Testis (tissue), 2 donors: ENCODE measurements at regions not wholly inside any gene's neighbourhood (a gene's known extent, or its start where the extent isn't known, plus 50 kb on each side); places are given as distances from the start of the nearest gene placed in this dataset.

ENCODE experiments used
- DNase-seq: peaks from one replicate; pipeline ENCODE4 v3.0.0-alpha.2; 2019
- H3K27ac ChIP-seq, 2 donors: fragments of 200-600 bp; sonication (generic); one replicate each; pipeline ENCODE4 v1.5.1; 2019
- H3K27me3 ChIP-seq: fragments of 200-600 bp; sonication (generic); one replicate; pipeline ENCODE4 v1.5.1; 2019
- H3K36me3 ChIP-seq: fragments of 200-600 bp; sonication (generic); one replicate; pipeline ENCODE4 v1.5.1; 2017; ENCODE audit warnings: low read depth; ENCODE audit errors: missing control alignments
- H3K4me1 ChIP-seq: fragments of 200-600 bp; sonication (generic); one replicate; pipeline ENCODE4 v1.5.1; 2019
- H3K4me3 ChIP-seq, 2 donors: fragments of 200-600 bp; sonication (generic); one replicate each; pipeline ENCODE4 v1.5.1; 2017 to 2019
- H3K9me3 ChIP-seq: fragments of 200-600 bp; sonication (generic); one replicate; pipeline ENCODE4 v1.5.1; 2017
- POLR2A ChIP-seq: fragments of 450-650 bp; IDR thresholded peaks from one replicate; pipeline ENCODE4 v1.6.1; 2017; ENCODE audit warnings: antibody characterized with exemption, mild to moderate bottlenecking, moderate library complexity
- WGBS, 2 donors: methylation state at CpG; one replicate each; pipeline ENCODE4 v1.1.5; 2018; 5-methylcytosine and 5-hydroxymethylcytosine counted together
- intact Hi-C: fragments of 100-400 bp; cut with DNase I; formaldehyde crosslinking; loops from one replicate; pipeline ENCODE4 v1.15.1; 2023; ENCODE audit warnings: low total_unique reads
- TF ChIP-seq, protein P1 (sequence below), 3 experiments: fragments of 450-650 bp in 2 of 3; fragments of 200-600 bp in 1 of 3; sonication (generic) in 1 of 3; IDR thresholded peaks; one replicate each; pipeline ENCODE4 v1.5.1; 2016 to 2019; ENCODE audit warnings: antibody characterized with exemption in 3 of 3, mild to moderate bottlenecking in 2 of 3, moderate library complexity in 1 of 3

- Histone ChIP-seq H3K9me3 (no peaks in the 10 kb centered on the region), H3K4me3 (no peak overlapping the region), H3K36me3 (no peaks in the 10 kb centered on the region), H3K4me1 (no peaks in the 10 kb centered on the region), H3K27ac (no peak overlapping the region), H3K27me3 (no peaks in the 10 kb centered on the region)
- TF ChIP-seq POLR2A: no peak
- TF ChIP-seq, protein P1, sequence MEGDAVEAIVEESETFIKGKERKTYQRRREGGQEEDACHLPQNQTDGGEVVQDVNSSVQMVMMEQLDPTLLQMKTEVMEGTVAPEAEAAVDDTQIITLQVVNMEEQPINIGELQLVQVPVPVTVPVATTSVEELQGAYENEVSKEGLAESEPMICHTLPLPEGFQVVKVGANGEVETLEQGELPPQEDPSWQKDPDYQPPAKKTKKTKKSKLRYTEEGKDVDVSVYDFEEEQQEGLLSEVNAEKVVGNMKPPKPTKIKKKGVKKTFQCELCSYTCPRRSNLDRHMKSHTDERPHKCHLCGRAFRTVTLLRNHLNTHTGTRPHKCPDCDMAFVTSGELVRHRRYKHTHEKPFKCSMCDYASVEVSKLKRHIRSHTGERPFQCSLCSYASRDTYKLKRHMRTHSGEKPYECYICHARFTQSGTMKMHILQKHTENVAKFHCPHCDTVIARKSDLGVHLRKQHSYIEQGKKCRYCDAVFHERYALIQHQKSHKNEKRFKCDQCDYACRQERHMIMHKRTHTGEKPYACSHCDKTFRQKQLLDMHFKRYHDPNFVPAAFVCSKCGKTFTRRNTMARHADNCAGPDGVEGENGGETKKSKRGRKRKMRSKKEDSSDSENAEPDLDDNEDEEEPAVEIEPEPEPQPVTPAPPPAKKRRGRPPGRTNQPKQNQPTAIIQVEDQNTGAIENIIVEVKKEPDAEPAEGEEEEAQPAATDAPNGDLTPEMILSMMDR (IDR thresholded peaks at IDR 0.05): no peak
- WGBS, 2 donors: 92 to 94% methylated on average over 2 of the region's 2 CpGs
- no peak for DNase-seq
- intact Hi-C loops: no loop called here
Measured at GRCh38 chr1:216823731-216824130, 100.5 kb upstream of the ESRRG start.

- H3K4me1 ChIP-seq: no peaks in the 10 kb centered on the region
- H3K9me3 ChIP-seq: no peaks in the 10 kb centered on the region
- no peak overlapping the region for H3K27ac ChIP-seq
- no peaks in the 10 kb centered on the region for H3K27me3 ChIP-seq
- no peak for TF ChIP-seq POLR2A
- TF ChIP-seq, protein P1 (IDR thresholded peaks at IDR 0.05): no peak
- intact Hi-C loops: no loop called here
- no peak overlapping the region for H3K4me3 ChIP-seq
- H3K36me3 ChIP-seq: no peaks in the 10 kb centered on the region
- DNase-seq: no peak
Measured at GRCh38 chr1:216822480-216822879, 99.3 kb upstream of the ESRRG start.

DNA sequence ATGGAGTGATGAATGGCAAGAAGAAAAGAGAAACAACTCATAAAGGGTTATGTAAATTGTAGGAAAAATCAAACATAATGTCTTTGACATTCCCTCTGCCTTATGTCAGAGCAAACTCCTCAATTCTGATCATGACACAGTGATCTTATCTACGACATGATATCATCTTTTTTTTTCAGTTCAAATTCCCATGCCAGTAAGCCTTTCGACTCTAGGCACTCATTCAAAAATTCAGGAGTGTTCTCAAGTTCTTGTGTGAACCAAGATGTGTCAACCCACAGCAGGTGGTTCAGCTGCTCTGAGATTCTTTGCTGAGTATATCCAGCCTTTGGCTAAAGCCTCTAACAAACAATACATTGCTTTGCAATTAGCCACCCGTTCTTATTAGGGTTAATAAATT is 97.1 kb upstream of the ESRRG start:
- no peaks in the 10 kb centered on the region for H3K27me3 ChIP-seq
- no peaks in the 10 kb centered on the region for H3K9me3 ChIP-seq
- no peaks in the 10 kb centered on the region for H3K4me1 ChIP-seq
- H3K36me3 ChIP-seq: no peaks in the 10 kb centered on the region
- 63 to 68% methylated on average over 3 of the region's 3 CpGs for whole genome bisulfite sequencing, 2 donors
- no peak overlapping the region for H3K4me3 ChIP-seq
- no peak overlapping the region for H3K27ac ChIP-seq
- no peak for TF ChIP-seq POLR2A
- TF ChIP-seq, protein P1 (IDR thresholded peaks at IDR 0.05): no peak
- no peak for DNase-seq
- intact Hi-C loops: no loop called here

DNA sequence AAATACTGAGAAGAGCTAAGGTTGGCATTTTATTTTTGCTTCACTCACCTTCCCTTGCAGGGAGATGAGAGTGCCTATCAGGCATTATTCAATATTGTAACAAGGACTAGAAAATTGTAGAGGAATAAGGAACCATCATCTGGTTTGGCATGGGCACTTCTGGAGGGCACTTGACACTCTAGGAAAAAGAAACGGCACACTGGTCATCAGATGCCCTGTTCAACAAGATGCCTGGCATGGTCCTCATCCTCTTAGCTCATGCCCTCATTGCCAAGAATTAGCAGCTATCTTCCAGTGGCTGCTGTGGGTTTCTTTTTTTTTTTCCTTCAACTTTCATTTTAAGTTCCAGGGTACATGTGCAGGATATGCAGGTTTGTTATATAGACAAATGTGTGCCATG is 95.1 kb upstream of the ESRRG start:
- TF ChIP-seq POLR2A: no peak
- TF ChIP-seq, protein P1 (IDR thresholded peaks at IDR 0.05): no peak
- intact Hi-C loops: no loop called here
- Histone ChIP-seq H3K4me1 (no peaks in the 10 kb centered on the region), H3K36me3 (no peaks in the 10 kb centered on the region), H3K4me3 (no peak overlapping the region), H3K9me3 (no peaks in the 10 kb centered on the region), H3K27me3 (no peaks in the 10 kb centered on the region), H3K27ac (no peak overlapping the region)
- WGBS, 2 donors: 88 to 95% methylated on average over 1 of the region's 1 CpG
- no peak for DNase-seq

GRCh38 chr1:216815260-216816131 is 92.3 kb upstream of the ESRRG start:
- TF ChIP-seq, protein P1 (IDR thresholded peaks at IDR 0.05): no peak
- no peak for TF ChIP-seq POLR2A
- Histone ChIP-seq H3K36me3 (no peaks in the 10 kb centered on the region), H3K27ac (no peak overlapping the region), H3K9me3 (no peaks in the 10 kb centered on the region), H3K27me3 (no peaks in the 10 kb centered on the region), H3K4me3 (no peak overlapping the region), H3K4me1 (no peaks in the 10 kb centered on the region)
- WGBS, 2 donors: 48 to 51% methylated on average over 8 to 11 of the region's 11 CpGs
- intact Hi-C loops: no loop called here
- no peak for DNase-seq
